Esophagus squamous epithelium (tissue), 4 donors: ENCODE measurements at regions not wholly inside any gene's neighbourhood (a gene's known extent, or its start where the extent isn't known, plus 50 kb on each side); places are given as distances from the start of the nearest gene placed in this dataset.

Experiments used
- POLR2A ChIP-seq, 4 donors: fragments of 450-650 bp; IDR thresholded peaks; one replicate each; pipeline ENCODE4 v1.6.1; 2017; ENCODE audit warnings: antibody characterized with exemption in 4 of 4, mild to moderate bottlenecking in 4 of 4, moderate library complexity in 3 of 4
- TF ChIP-seq, protein P1 (sequence below), 6 experiments: fragments of 450-650 bp in 4 of 6; fragments of 200-600 bp in 2 of 6; sonication (generic) in 2 of 6; IDR thresholded peaks; one replicate each; pipeline ENCODE4 v1.5.1; 2016 to 2019; ENCODE audit warnings: antibody characterized with exemption in 6 of 6, mild to moderate bottlenecking in 4 of 6, moderate library complexity in 4 of 6

DNA sequence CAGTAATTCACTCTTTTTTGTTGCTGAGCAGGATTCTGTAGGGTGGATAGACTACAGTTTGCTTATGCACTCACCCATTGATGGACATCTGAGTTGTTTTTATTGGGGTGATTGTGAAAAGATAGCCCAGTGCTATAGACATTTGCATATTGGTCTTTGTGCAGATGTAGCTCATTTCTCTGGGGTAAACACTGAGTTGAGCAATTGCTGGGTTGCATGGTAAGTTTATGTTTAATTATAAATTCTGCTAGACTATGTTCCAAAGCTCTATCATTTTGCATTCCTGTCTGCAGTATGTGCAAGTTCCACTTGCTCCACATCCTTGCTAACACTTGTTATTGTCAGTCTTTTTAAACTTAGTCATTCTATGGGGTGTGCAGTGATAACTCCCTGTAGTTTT, 65.4 kb upstream of the RFLNA start:
- TF ChIP-seq, protein P1, sequence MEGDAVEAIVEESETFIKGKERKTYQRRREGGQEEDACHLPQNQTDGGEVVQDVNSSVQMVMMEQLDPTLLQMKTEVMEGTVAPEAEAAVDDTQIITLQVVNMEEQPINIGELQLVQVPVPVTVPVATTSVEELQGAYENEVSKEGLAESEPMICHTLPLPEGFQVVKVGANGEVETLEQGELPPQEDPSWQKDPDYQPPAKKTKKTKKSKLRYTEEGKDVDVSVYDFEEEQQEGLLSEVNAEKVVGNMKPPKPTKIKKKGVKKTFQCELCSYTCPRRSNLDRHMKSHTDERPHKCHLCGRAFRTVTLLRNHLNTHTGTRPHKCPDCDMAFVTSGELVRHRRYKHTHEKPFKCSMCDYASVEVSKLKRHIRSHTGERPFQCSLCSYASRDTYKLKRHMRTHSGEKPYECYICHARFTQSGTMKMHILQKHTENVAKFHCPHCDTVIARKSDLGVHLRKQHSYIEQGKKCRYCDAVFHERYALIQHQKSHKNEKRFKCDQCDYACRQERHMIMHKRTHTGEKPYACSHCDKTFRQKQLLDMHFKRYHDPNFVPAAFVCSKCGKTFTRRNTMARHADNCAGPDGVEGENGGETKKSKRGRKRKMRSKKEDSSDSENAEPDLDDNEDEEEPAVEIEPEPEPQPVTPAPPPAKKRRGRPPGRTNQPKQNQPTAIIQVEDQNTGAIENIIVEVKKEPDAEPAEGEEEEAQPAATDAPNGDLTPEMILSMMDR (IDR thresholded peaks at IDR 0.05): no peak
- no peak for TF ChIP-seq POLR2A (IDR thresholded peaks at IDR 0.05)
